ENCODE measurements at regions not wholly inside any gene's neighbourhood (a gene's known extent, or its start where the extent isn't known, plus 50 kb on each side); places are given as distances from the start of the nearest gene placed in this dataset.
"Not testable (repeated sequence)": the region's sequence is repeated elsewhere in the genome, so short reads cannot be mapped to it uniquely, and the experiment has no call there.

DNA sequence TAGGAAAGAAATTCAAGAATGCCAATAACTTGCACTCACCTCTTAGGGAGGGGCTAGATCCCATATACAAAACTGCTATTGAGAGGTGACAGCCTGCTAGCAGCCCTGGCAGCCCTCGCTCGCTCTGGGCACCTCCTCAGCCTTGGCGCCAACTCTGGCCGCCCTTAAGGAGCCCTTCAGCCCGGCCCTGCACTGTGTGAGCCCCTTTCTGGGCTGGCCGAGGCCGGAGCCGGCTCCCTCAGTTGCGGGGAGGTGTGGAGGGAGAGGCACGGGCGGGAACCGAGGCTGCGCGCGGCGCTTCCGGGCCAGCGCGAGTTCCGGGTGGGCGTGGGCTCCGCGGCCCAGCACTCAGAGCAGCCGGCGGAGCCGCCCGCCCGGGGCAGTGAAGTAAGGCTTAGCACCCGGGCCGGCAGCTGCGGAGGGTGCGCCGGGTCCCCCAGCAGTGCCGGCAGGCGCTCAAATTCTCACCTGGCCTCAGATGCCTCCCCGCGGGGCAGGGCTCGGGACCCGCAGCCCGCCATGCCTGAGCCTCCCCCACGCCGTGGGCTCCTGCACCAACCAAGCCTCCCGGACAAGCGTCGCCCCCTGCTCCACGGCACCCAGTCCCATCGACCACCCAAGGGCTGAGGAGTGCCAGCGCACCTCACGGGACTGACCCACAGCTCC is 329.9 kb downstream of the FAM181B start:
- ChIA-PET POLR2A (interaction anchor here (0.7 kb wide), 1 partner anchor 14 kb away, joined by 3 read pairs; no protein-coding TSS in a partner anchor), CTCF (ENCODE audit: unreplicated experiment) (no interaction called here)
- H3K27ac ChIP-seq (ENCODE audit: low read depth, low read length, poor library complexity, severe bottlenecking): no peak overlapping the region
- TF ChIP-seq, protein P1, sequence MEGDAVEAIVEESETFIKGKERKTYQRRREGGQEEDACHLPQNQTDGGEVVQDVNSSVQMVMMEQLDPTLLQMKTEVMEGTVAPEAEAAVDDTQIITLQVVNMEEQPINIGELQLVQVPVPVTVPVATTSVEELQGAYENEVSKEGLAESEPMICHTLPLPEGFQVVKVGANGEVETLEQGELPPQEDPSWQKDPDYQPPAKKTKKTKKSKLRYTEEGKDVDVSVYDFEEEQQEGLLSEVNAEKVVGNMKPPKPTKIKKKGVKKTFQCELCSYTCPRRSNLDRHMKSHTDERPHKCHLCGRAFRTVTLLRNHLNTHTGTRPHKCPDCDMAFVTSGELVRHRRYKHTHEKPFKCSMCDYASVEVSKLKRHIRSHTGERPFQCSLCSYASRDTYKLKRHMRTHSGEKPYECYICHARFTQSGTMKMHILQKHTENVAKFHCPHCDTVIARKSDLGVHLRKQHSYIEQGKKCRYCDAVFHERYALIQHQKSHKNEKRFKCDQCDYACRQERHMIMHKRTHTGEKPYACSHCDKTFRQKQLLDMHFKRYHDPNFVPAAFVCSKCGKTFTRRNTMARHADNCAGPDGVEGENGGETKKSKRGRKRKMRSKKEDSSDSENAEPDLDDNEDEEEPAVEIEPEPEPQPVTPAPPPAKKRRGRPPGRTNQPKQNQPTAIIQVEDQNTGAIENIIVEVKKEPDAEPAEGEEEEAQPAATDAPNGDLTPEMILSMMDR (conservative IDR thresholded peaks at IDR 0.05; ENCODE audit: low read length): no peak
- TF ChIP-seq EZH2phosphoT487 (IDR thresholded peaks at IDR 0.05; ENCODE audit: borderline replicate concordance, low read depth, low read length): no peak
- no peak overlapping the region for H3K4me2 ChIP-seq (ENCODE audit: low read length)
- H4K20me1 ChIP-seq (ENCODE audit: insufficient read depth, low read length): no peaks in the 10 kb centered on the region
- no TSS peak for BruUV-seq (replicated peaks)
- H3K9me2 ChIP-seq (ENCODE audit: insufficient read depth, low read length): no peaks in the 10 kb centered on the region
- H3K9me3 ChIP-seq (ENCODE audit: low read length): no peaks in the 10 kb centered on the region
- H3K4me1 ChIP-seq (ENCODE audit: insufficient read depth, low read length, poor library complexity, severe bottlenecking): no peaks in the 10 kb centered on the region
- no peak overlapping the region for H3K4me3 ChIP-seq (ENCODE audit: low read depth, low read length, poor library complexity, severe bottlenecking)
- DNase-seq (ENCODE audit: low spot score): no peak
- intact Hi-C loops (cut with micrococcal nuclease; ENCODE audit: unreplicated experiment): no loop called here
- H3K36me3 ChIP-seq (ENCODE audit: insufficient read depth, low read length): no peaks in the 10 kb centered on the region
- H3K79me2 ChIP-seq (ENCODE audit: insufficient read depth, low read depth, low read length): no peaks in the 10 kb centered on the region
- H2AFZ ChIP-seq (ENCODE audit: low read length): no peak overlapping the region

DNA sequence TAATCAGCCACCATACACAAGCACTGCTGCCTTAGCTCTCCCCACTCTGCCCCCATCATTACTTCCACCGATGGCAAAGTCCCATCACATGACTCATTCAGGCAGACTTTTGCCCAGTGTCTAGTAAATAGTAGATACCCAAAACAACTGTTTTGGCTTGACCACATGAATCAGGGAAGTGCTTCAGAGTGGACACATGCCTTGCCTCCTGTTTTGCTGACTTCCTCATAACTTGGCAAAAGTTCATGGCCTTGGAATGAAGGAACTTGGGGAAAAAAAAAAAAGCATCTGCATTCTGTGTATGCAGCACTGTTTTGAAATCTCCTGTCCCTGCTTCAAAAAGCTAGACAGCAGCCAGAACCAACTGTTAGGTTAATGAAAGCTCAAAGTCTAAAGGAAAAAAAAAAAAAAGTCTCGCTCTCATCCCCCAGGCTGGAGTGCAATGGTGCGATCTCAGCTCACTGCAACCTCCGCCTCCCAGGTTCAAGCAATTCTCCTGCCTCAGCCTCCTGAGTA is 335.3 kb downstream of the FAM181B start:
- DNase-seq (ENCODE audit: low spot score): no peak
- H3K4me3 ChIP-seq (ENCODE audit: low read depth, low read length, poor library complexity, severe bottlenecking): no peak overlapping the region
- ChIA-PET POLR2A (no interaction called here), CTCF (ENCODE audit: unreplicated experiment) (no interaction called here)
- no peaks in the 10 kb centered on the region for H3K36me3 ChIP-seq (ENCODE audit: insufficient read depth, low read length)
- H3K9me3 ChIP-seq (ENCODE audit: low read length): no peaks in the 10 kb centered on the region
- no peaks in the 10 kb centered on the region for H3K9me2 ChIP-seq (ENCODE audit: insufficient read depth, low read length)
- intact Hi-C loops (cut with micrococcal nuclease; ENCODE audit: unreplicated experiment): no loop called here
- H3K79me2 ChIP-seq (ENCODE audit: insufficient read depth, low read depth, low read length): no peaks in the 10 kb centered on the region
- no peaks in the 10 kb centered on the region for H4K20me1 ChIP-seq (ENCODE audit: insufficient read depth, low read length)
- H3K4me1 ChIP-seq (ENCODE audit: insufficient read depth, low read length, poor library complexity, severe bottlenecking): no peaks in the 10 kb centered on the region
- no peak overlapping the region for H2AFZ ChIP-seq (ENCODE audit: low read length)
- BruUV-seq (replicated peaks): no TSS peak
- H3K4me2 ChIP-seq (ENCODE audit: low read length): no peak overlapping the region
- TF ChIP-seq EZH2phosphoT487 (IDR thresholded peaks at IDR 0.05; ENCODE audit: borderline replicate concordance, low read depth, low read length): no peak
- TF ChIP-seq, protein P1 (conservative IDR thresholded peaks at IDR 0.05; ENCODE audit: low read length): no peak
- H3K27ac ChIP-seq (ENCODE audit: low read depth, low read length, poor library complexity, severe bottlenecking): no peak overlapping the region

DNA sequence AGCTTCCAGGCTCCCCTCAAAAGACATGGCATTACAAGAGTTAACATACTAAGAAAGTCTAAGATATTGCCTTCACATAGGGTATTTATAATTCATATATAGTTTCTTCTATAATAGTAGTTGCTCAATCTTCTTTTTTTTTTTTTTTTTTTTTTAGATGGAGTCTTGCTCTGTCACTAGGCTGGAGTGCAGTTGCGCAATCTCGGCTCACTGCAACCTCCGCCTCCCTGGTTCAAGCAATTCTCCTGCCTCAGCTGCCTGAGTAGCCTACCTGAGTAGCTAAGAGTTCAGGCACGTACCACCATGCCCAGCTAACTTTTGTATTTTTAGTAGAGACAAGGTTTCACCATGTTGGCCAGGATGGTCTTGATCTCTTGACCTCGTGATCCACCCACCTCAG is 337.0 kb downstream of the FAM181B start:
- intact Hi-C loops (cut with micrococcal nuclease; ENCODE audit: unreplicated experiment); H4K20me1 ChIP-seq (ENCODE audit: insufficient read depth, low read length); CTCF ChIA-PET (ENCODE audit: unreplicated experiment); DNase-seq (ENCODE audit: low spot score); H3K36me3 ChIP-seq (ENCODE audit: insufficient read depth, low read length); BruUV-seq (replicated peaks); H2AFZ ChIP-seq (ENCODE audit: low read length); H3K9me2 ChIP-seq (ENCODE audit: insufficient read depth, low read length); H3K4me3 ChIP-seq (ENCODE audit: low read depth, low read length, poor library complexity, severe bottlenecking); H3K27ac ChIP-seq (ENCODE audit: low read depth, low read length, poor library complexity, severe bottlenecking); H3K4me2 ChIP-seq (ENCODE audit: low read length); H3K9me3 ChIP-seq (ENCODE audit: low read length); H3K79me2 ChIP-seq (ENCODE audit: insufficient read depth, low read depth, low read length); H3K4me1 ChIP-seq (ENCODE audit: insufficient read depth, low read length, poor library complexity, severe bottlenecking): not testable (repeated sequence)
- POLR2A ChIA-PET: interaction anchor here (0.6 to 0.7 kb wide), 2 partner anchors 242 to 1576 kb away, joined by 3 read pairs; no protein-coding TSS in a partner anchor
